ENCODE measurements at regions not wholly inside any gene's neighbourhood (a gene's known extent, or its start where the extent isn't known, plus 50 kb on each side); places are given as distances from the start of the nearest gene placed in this dataset.
"Not testable (repeated sequence)": the region's sequence is repeated elsewhere in the genome, so short reads cannot be mapped to it uniquely, and the experiment has no call there.

DNA sequence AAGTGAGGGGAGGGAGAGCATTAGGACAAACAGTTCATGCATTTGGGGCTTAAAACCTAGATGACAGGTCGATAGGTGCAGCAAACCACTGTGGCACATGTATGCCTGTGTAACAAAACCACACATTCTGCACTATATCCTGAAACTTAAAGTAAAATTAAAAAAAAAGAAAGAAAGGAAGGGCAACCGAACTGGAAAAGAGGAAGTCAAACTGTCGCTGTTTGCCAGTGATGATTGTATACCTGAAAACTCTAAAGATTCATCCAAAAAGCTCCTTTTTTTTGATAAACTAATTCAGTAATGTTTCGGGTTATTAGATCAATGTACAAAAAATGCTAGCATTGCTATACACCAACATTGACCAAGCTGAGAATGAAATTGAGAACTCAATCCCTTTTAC is 259.0 kb upstream of the ALG10 start:
- Histone ChIP-seq H3K9me2 (replicated peaks; ENCODE audit: insufficient read depth, low read length) (no peaks in the 10 kb centered on the region), H3K4me3 (ENCODE audit: low read length) (no peak overlapping the region), H3K4me2 (ENCODE audit: low read depth, low read length, poor library complexity, severe bottlenecking) (no peak overlapping the region), H2AFZ (ENCODE audit: low read length) (no peak overlapping the region), H3K9me3 (ENCODE audit: low read length) (peaks cover 7% of the 10 kb centered on the region; the same call in 1 of the 2 replicates), H3K9ac (ENCODE audit: low read length) (no peak overlapping the region), H3K27me3 (ENCODE audit: low read length) (no peaks in the 10 kb centered on the region), H4K20me1 (ENCODE audit: insufficient read depth, low read depth, low read length) (no peaks in the 10 kb centered on the region), H3K79me2 (ENCODE audit: low read length) (no peaks in the 10 kb centered on the region), H3K27ac (ENCODE audit: low read length) (no peak overlapping the region), H3K36me3 (ENCODE audit: insufficient read depth, low read length) (no peaks in the 10 kb centered on the region), H3K4me1 (ENCODE audit: low read length) (no peaks in the 10 kb centered on the region)
- DNase-seq, result no peak

DNA sequence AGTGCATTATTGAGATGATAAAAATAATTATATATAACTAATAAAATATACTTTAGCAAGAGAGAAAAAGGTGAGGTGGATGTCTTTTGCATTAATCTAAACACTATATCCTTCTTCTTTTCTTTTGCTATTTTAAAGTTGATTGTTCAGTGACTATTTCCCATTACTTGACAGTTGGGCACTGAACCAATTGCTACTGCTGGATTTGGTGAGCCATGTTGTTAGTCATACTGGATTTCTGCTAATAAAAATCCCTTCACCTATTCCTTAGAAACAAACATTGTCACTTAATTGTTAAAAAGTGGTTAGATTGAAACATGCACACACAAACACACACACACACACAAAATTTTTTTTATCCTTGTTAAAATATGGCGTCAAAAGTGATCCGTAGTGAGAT is 251.6 kb upstream of the ALG10 start:
- no peak overlapping the region for H2AFZ ChIP-seq (ENCODE audit: low read length)
- H3K36me3 ChIP-seq (ENCODE audit: insufficient read depth, low read length), result no peaks in the 10 kb centered on the region
- H3K4me1 ChIP-seq (ENCODE audit: low read length), result no peaks in the 10 kb centered on the region
- H3K9me3 ChIP-seq (ENCODE audit: low read length), result peaks cover 11% of the 10 kb centered on the region; the same call in 1 of the 2 replicates
- H3K9me2 ChIP-seq (replicated peaks; ENCODE audit: insufficient read depth, low read length), result no peaks in the 10 kb centered on the region
- H3K9ac ChIP-seq (ENCODE audit: low read length), result no peak overlapping the region
- DNase-seq, result no peak
- H3K4me3 ChIP-seq (ENCODE audit: low read length), result no peak overlapping the region
- H3K27ac ChIP-seq (ENCODE audit: low read length), result no peak overlapping the region
- H3K4me2 ChIP-seq (ENCODE audit: low read depth, low read length, poor library complexity, severe bottlenecking), result no peak overlapping the region
- no peaks in the 10 kb centered on the region for H3K79me2 ChIP-seq (ENCODE audit: low read length)
- no peaks in the 10 kb centered on the region for H3K27me3 ChIP-seq (ENCODE audit: low read length)
- H4K20me1 ChIP-seq (ENCODE audit: insufficient read depth, low read depth, low read length), result no peaks in the 10 kb centered on the region

DNA sequence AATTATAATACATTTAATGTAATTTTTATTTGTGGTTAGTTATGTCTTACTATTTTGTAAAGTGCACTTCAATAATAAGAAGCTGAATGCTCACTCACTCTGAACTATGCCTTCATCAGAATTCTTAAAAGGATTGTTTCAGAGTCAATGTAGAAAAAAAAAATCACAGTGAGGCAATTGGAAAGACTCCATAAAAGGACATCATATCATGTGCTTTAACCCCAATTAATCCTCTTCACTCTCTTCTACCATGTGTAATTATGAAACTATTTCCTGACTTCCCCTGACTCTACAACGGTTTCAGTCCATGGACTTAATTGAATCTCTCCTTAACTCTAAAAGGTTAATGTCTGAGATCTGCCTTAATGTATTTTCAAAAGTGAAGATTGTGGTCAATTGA is 250.4 kb upstream of the ALG10 start:
- Histone ChIP-seq H3K9ac (ENCODE audit: low read length) (no peak overlapping the region), H3K4me1 (ENCODE audit: low read length) (no peaks in the 10 kb centered on the region), H3K36me3 (ENCODE audit: insufficient read depth, low read length) (no peaks in the 10 kb centered on the region), H3K9me3 (ENCODE audit: low read length) (peaks cover 11% of the 10 kb centered on the region; the same call in 1 of the 2 replicates), H3K4me3 (ENCODE audit: low read length) (no peak overlapping the region), H3K4me2 (ENCODE audit: low read depth, low read length, poor library complexity, severe bottlenecking) (no peak overlapping the region), H3K79me2 (ENCODE audit: low read length) (no peaks in the 10 kb centered on the region), H3K9me2 (replicated peaks; ENCODE audit: insufficient read depth, low read length) (no peaks in the 10 kb centered on the region), H3K27ac (ENCODE audit: low read length) (no peak overlapping the region), H3K27me3 (ENCODE audit: low read length) (no peaks in the 10 kb centered on the region), H2AFZ (ENCODE audit: low read length) (no peak overlapping the region), H4K20me1 (ENCODE audit: insufficient read depth, low read depth, low read length) (no peaks in the 10 kb centered on the region)
- DNase-seq, result no peak

DNA sequence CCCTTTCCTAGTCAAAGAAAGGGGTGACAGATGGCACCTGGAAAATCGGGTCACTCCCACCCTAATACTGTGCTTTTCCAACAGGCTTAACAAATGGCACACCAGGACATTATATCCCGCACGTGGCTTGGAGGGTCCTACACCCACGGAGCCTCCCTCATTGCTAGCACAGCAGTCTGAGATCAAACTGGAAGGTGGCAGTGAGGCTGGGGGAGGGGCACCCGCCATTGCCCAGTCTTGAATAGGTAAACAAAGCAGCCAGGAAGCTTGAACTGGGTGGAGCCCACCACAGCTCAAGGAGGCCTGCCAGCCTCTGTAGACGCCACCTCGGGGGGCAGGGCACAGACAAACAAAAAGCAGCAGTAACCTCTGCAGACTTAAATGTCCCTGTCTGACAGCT is 249.2 kb upstream of the ALG10 start:
- not testable (repeated sequence) for H3K9ac ChIP-seq (ENCODE audit: low read length); H3K27ac ChIP-seq (ENCODE audit: low read length); H3K36me3 ChIP-seq (ENCODE audit: insufficient read depth, low read length); H3K9me2 ChIP-seq (replicated peaks; ENCODE audit: insufficient read depth, low read length); DNase-seq; H3K79me2 ChIP-seq (ENCODE audit: low read length); H2AFZ ChIP-seq (ENCODE audit: low read length); H3K4me1 ChIP-seq (ENCODE audit: low read length); H3K27me3 ChIP-seq (ENCODE audit: low read length); H3K4me2 ChIP-seq (ENCODE audit: low read depth, low read length, poor library complexity, severe bottlenecking); H3K4me3 ChIP-seq (ENCODE audit: low read length); H4K20me1 ChIP-seq (ENCODE audit: insufficient read depth, low read depth, low read length)
- peaks cover 11% of the 10 kb centered on the region; the same call in 1 of the 2 replicates for H3K9me3 ChIP-seq (ENCODE audit: low read length)

DNA sequence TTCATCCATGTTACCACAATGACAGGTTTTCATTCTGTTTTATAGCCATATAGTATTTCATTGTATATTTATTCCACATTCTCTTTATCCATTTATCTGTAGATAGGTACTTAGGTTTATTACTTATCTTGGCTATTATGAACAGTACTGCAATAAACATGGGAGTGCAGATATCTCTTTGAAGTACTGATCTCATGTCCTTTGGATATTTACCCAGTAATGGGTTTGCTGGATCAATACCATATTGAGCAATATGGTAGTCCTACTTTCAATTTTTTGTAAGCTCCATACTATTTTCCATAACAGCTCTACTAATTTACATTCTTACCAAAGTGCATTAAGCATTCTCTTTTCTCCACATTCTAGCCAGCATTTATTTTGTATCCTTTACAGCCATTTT is 235.8 kb upstream of the ALG10 start:
- H3K9me3 ChIP-seq (ENCODE audit: low read length), result peaks cover 5% of the 10 kb centered on the region; the same call in 1 of the 2 replicates
- no peak overlapping the region for H3K4me3 ChIP-seq (ENCODE audit: low read length)
- H3K9ac ChIP-seq (ENCODE audit: low read length), result no peak overlapping the region
- no peaks in the 10 kb centered on the region for H3K36me3 ChIP-seq (ENCODE audit: insufficient read depth, low read length)
- no peak overlapping the region for H3K27ac ChIP-seq (ENCODE audit: low read length)
- H3K4me2 ChIP-seq (ENCODE audit: low read depth, low read length, poor library complexity, severe bottlenecking), result no peak overlapping the region
- H2AFZ ChIP-seq (ENCODE audit: low read length), result no peak overlapping the region
- DNase-seq, result no peak
- H4K20me1 ChIP-seq (ENCODE audit: insufficient read depth, low read depth, low read length), result no peaks in the 10 kb centered on the region
- H3K4me1 ChIP-seq (ENCODE audit: low read length), result no peaks in the 10 kb centered on the region
- H3K79me2 ChIP-seq (ENCODE audit: low read length), result no peaks in the 10 kb centered on the region
- no peaks in the 10 kb centered on the region for H3K27me3 ChIP-seq (ENCODE audit: low read length)
- no peaks in the 10 kb centered on the region; the same call in 1 of the 2 replicates for H3K9me2 ChIP-seq (replicated peaks; ENCODE audit: insufficient read depth, low read length)

DNA sequence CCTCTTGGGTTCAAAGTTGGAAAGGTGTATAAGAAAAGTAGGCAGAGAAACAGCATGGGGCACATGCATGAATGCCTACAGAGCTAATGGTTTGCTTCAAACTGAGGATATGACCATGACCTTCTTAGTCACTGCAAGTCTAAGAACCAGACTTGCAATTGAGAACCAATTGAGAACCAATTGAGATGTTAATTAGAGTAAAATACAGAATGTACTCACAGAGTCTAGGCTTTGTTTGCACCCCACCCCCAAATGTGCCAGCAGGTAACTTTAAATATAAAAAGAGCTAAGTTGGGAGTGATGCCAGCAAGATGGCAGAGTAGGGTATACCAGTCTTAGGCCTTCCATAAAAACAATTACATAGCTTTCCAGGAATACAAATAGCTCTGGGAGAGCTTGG is 227.3 kb upstream of the ALG10 start:
- DNase-seq, result no peak
- no peak overlapping the region for H3K4me3 ChIP-seq (ENCODE audit: low read length)
- H2AFZ ChIP-seq (ENCODE audit: low read length), result no peak overlapping the region
- H3K36me3 ChIP-seq (ENCODE audit: insufficient read depth, low read length), result no peaks in the 10 kb centered on the region
- H3K9ac ChIP-seq (ENCODE audit: low read length), result no peak overlapping the region
- no peaks in the 10 kb centered on the region for H3K79me2 ChIP-seq (ENCODE audit: low read length)
- H3K27me3 ChIP-seq (ENCODE audit: low read length), result no peaks in the 10 kb centered on the region
- H4K20me1 ChIP-seq (ENCODE audit: insufficient read depth, low read depth, low read length), result no peaks in the 10 kb centered on the region
- H3K9me2 ChIP-seq (replicated peaks; ENCODE audit: insufficient read depth, low read length), result no peaks in the 10 kb centered on the region
- no peak overlapping the region for H3K4me2 ChIP-seq (ENCODE audit: low read depth, low read length, poor library complexity, severe bottlenecking)
- H3K9me3 ChIP-seq (ENCODE audit: low read length), result no peaks in the 10 kb centered on the region; the same call in 1 of the 2 replicates
- H3K27ac ChIP-seq (ENCODE audit: low read length), result no peak overlapping the region
- H3K4me1 ChIP-seq (ENCODE audit: low read length), result no peaks in the 10 kb centered on the region

DNA sequence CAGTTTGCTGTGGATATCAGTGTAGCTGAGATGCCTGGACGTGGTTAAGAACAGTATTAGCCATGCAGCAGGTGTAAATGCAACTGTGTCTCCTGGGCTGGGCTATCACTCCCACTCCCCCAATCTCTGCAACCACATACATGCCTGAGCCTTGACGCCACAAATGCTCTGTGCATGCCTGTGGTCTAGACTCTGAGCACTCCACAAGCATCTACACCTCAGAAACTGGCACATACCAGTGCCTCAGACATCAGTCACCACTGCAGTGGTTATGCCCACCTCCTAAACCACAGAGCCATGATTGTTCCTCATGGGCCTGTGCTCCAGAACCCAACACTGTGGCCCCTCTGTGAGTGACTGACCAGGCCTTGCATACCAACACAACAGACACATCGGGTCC is 226.8 kb upstream of the ALG10 start:
- no peak for DNase-seq
- no peak overlapping the region for H3K27ac ChIP-seq (ENCODE audit: low read length)
- no peaks in the 10 kb centered on the region for H3K36me3 ChIP-seq (ENCODE audit: insufficient read depth, low read length)
- H2AFZ ChIP-seq (ENCODE audit: low read length), result no peak overlapping the region
- no peaks in the 10 kb centered on the region for H3K4me1 ChIP-seq (ENCODE audit: low read length)
- no peaks in the 10 kb centered on the region; the same call in 1 of the 2 replicates for H3K9me3 ChIP-seq (ENCODE audit: low read length)
- H3K79me2 ChIP-seq (ENCODE audit: low read length), result no peaks in the 10 kb centered on the region
- H3K9ac ChIP-seq (ENCODE audit: low read length), result no peak overlapping the region
- H4K20me1 ChIP-seq (ENCODE audit: insufficient read depth, low read depth, low read length), result no peaks in the 10 kb centered on the region
- H3K4me2 ChIP-seq (ENCODE audit: low read depth, low read length, poor library complexity, severe bottlenecking), result no peak overlapping the region
- no peaks in the 10 kb centered on the region for H3K9me2 ChIP-seq (replicated peaks; ENCODE audit: insufficient read depth, low read length)
- H3K27me3 ChIP-seq (ENCODE audit: low read length), result no peaks in the 10 kb centered on the region
- no peak overlapping the region for H3K4me3 ChIP-seq (ENCODE audit: low read length)

DNA sequence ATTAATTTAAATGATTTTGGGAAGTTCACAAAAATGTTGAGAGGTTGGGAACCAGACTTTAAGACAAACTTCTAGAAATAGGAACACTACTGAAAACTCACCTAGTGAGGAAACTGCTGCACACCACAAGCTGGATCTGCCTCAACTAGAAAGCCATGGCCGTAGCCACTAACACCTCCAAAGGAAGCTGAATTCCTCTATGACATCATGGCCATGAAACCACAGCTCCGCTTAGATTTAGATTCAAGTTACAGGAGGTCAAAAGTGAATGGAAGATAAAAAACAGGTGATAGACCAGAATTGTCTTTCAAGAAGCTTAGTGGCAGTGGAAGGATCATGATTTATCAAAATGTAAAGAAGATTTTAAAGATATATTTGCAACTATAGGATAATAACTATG is 208.8 kb upstream of the ALG10 start:
- H3K9me3 ChIP-seq (ENCODE audit: low read length), result peaks cover 10% of the 10 kb centered on the region

DNA sequence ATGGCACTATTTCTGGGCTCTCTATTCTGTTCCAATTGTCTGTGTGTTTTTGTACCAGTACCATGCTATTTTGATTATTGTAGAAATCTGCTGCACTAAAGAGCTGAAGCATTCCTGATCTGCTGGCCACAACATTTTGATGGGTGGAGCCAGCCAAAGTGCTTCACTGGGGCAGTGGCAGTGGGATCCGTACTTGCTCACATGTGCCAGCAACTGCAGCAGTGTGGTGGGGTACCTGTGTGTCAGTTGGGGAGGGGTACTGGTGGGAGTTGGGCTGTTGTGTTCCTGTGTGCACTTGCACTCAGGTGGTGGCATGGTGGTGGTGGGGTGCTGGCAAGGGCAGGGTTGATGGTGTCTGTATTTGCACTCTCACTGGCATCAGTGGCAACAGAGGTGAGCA is 204.6 kb upstream of the ALG10 start:
- Histone ChIP-seq H3K4me3 (ENCODE audit: low read length) (no peak overlapping the region), H3K9me2 (replicated peaks; ENCODE audit: insufficient read depth, low read length) (no peaks in the 10 kb centered on the region)
- DNase-seq, result no peak

More for the DNA sequence above, 208.8 kb upstream of the ALG10 start:
- H3K9ac ChIP-seq (ENCODE audit: low read length), result no peak overlapping the region
- no peaks in the 10 kb centered on the region for H3K79me2 ChIP-seq (ENCODE audit: low read length)
- H3K27me3 ChIP-seq (ENCODE audit: low read length), result no peaks in the 10 kb centered on the region
- no peaks in the 10 kb centered on the region for H3K36me3 ChIP-seq (ENCODE audit: insufficient read depth, low read length)
- H3K27ac ChIP-seq (ENCODE audit: low read length), result no peak overlapping the region
- H2AFZ ChIP-seq (ENCODE audit: low read length), result no peak overlapping the region
- no peaks in the 10 kb centered on the region for H4K20me1 ChIP-seq (ENCODE audit: insufficient read depth, low read depth, low read length)
- DNase-seq, result no peak
- no peaks in the 10 kb centered on the region for H3K4me1 ChIP-seq (ENCODE audit: low read length)
- no peak overlapping the region for H3K4me3 ChIP-seq (ENCODE audit: low read length)
- no peak overlapping the region for H3K4me2 ChIP-seq (ENCODE audit: low read depth, low read length, poor library complexity, severe bottlenecking)
- H3K9me2 ChIP-seq (replicated peaks; ENCODE audit: insufficient read depth, low read length), result no peaks in the 10 kb centered on the region

More for the DNA sequence above, 204.6 kb upstream of the ALG10 start:
- Histone ChIP-seq H3K4me2 (ENCODE audit: low read depth, low read length, poor library complexity, severe bottlenecking) (no peak overlapping the region), H3K9ac (ENCODE audit: low read length) (no peak overlapping the region), H3K79me2 (ENCODE audit: low read length) (no peaks in the 10 kb centered on the region), H3K27ac (ENCODE audit: low read length) (no peak overlapping the region), H3K4me1 (ENCODE audit: low read length) (no peaks in the 10 kb centered on the region), H3K36me3 (ENCODE audit: insufficient read depth, low read length) (no peaks in the 10 kb centered on the region), H2AFZ (ENCODE audit: low read length) (no peak overlapping the region), H3K27me3 (ENCODE audit: low read length) (no peaks in the 10 kb centered on the region), H3K9me3 (ENCODE audit: low read length) (peaks cover 14% of the 10 kb centered on the region), H4K20me1 (ENCODE audit: insufficient read depth, low read depth, low read length) (no peaks in the 10 kb centered on the region)
